HG02798 (cell line): ENCODE measurements at regions not wholly inside any gene's neighbourhood (a gene's known extent, or its start where the extent isn't known, plus 50 kb on each side); places are given as distances from the start of the nearest gene placed in this dataset.
A peak's percentile ranks its signal among the peaks of the same experiment; 100 is the strongest.

Experiments used
- ATAC-seq: cut with Tn5 transposase; IDR thresholded peaks from one replicate; pipeline ENCODE4 v1.9.1; 2021; ENCODE audit warnings: mild to moderate bottlenecking; ENCODE audit not compliant: unreplicated experiment, poor library complexity

DNA sequence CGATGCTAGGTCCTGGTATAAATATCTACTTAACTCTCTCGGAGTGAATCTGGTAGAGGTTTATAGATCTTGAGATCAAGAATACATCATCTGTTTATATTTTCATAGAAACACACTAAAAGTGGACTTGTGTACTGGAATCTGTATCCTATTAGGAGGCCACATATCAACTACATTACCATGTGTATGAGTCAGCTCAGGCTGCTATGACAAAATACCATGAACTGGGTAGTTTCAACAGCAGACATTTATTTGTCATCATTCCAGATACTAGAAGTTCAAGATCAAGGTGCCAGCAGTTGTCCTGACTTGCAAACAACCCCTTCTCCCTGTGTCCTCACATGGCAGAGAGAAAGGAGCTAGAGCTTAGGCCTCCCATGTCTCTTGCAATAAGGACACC lies 113.9 kb upstream of the PFKP start:
- ATAC-seq = no peak

DNA sequence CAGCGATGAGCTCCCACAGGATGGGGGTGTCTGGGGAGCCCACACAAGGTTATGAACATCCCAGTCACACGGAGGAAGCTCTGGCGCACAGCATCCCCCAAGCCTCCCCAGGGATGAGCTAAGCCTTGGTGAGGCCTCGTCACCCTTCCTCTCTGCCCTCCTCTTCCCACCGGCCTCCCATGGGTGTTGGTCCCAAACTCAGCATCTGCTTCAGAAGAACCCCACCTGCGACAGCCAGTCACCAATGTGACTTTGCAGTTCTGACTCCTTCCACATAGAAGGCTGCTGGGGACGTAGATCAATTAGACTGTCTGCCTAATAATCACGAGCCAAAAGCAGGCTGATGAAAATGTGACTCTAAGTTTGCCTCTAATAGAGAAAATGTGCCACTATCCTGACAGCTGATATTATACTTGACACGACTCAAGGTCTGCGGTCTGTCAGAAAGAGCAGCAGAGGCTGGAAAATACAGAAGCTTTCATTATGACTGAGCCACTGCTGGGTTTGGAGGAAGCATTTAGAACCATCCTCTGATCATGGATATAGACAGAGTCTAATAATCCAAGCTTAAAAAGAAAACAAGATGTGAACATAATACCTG lies 116.0 kb upstream of the PFKP start:
- ATAC-seq = no peak

DNA sequence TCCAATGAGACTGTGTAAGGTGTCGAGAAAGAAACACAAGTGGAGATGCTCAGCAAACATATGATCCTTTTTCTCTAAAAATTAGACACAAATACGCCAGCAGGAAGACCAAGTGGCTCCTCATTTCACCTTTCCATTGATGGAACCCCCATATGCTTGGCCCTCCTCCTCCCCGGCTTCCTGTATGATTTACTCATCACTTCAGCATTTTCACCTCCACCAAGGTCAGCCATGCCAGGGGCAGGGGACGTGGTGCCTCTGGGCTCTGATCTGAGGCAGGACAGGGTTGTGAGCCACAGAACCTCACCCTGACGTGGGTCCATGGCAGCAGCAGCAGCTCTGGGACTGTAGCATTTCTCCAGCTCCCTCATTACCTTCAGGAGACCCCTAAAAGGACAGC lies 116.8 kb upstream of the PFKP start:
- ATAC-seq = no peak

DNA sequence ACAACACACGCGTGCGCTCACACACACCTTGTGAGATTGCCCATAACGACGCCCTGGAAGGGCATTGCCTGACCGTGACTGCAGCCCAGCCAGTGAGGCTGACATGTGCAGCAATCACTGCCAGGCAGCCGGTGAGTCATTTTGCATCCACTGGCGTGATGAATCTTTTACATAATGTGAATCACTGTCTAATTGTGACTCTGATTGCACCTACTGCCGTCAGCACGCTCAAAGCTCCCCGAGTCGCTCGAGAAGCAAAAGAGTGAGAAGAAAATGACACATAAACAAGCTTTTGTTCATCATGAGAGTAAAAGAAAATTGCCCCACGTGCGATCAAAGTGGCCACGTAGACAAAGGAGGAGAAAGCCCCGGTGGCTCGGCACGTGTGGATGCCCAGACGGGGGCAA lies 117.4 kb upstream of the PFKP start:
- peak; percentile 60 for ATAC-seq

DNA sequence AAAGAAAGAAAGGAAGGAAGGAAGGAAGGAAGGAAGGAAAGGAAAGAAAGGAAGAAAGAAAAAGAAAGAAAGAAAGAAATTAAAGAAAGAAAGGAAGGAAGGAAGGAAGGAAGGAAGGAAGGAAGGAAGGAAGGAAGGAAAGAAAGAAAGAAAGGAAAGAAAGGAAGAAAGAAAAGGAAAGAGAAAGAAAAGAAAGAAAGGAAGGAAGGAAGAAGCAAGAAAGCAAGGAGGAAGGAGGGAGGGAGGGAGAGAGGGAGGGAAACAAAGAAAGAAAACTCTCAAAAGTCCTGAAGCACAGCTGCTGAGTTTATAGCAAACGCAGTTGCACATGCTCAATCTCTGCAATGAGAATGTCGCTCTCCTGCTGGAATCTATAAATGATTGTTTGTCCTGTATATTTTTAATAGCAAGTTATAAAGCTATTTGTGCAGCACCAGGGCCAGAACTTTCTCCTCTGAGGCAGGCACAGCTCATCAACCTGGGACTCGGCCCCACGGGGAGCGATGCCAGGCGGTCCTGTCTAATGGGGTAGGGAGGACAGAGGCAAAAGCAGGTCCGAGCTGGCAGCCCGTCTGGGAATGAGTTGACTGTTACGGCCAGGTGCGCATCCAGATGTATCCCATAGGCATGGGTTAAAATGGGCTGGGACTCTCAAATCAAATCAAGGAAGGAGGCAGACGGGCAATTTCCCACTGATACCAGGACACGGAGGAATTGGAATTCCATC lies 118.0 kb upstream of the PFKP start:
- ATAC-seq = no peak

DNA sequence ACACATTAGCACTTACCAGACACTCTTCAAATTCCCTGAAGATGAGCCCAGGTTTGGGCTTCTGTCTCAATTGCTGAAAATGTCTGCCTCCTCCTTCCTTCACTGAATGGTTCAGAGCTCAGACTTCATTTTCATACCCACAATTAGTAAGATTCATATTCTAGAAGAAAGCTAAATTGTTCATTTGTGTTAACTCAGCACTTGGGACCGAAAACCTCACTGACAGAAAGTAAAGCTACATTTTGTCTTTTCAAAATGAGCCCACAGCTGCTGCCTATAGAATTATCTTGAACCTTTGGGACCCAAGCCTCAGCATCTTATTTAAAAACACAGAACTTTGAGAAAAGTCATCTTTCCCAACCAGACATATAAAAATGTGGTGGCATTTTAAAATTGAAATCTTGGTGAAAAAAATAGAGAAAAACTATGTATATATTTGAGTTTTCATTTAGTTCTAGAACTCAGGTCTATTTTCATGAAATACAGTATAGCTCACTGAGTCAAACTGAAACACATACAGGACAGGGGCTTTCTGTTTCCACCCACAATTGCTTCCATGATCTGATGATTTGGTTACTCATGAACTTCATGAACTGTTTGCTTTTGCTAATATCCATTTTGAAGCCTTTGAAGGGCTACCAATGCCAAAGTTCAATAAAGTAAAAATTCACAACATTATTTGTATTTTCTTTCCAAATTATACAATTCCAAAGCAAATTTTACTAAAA lies 119.1 kb upstream of the PFKP start:
- peak; percentile 80 for ATAC-seq

DNA sequence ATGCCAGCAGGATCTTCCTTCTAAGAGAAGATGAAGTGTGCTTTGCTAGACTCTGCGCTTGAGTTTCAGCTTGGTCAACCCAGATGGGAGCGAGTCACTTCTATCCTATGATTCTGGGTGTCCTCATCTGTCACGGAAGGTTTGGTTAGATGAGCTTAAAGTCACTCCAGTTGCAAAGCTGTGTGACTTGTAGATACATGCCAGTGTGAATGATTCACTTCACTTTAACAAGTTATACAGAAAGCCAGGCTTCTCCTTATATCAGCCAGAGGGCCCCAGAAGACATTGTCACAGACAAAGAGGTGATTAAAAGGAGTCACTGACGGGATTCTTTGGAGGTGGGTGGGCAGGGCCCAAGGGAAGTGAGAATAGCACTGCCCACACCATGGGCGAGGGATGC lies 122.6 kb upstream of the PFKP start:
- ATAC-seq = no peak

DNA sequence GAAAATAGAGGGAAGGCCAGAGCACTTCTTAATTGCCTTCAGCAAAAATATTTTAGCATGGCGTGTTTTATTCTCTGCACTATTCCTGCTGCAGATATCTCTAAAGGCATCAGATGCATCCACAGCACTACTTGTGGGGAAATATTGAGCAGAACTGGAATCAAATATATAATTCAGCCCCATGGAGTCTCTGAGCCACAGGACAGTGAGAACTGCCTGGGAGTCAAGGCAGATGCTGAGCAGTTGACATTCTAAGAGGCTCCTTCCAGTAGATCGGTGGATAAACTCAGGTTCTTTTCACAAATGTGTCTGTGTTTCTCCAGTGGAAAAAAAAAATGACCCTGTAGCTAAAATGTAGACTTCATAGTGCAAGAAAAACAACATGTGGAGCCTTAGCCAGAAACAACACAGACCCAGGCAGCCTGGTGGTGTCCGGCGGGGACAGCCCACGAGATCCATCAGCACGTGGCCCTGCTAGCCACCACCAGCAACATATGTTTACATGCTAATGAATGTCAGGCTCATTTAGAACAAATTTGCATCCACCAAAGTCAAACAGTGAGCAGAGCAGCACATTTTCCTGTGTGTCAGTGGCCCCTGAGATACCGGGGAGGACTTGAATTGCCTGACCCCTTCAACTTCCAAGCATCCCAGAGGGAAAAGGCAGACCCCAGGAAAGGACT lies 123.3 kb upstream of the PFKP start:
- ATAC-seq = no peak

DNA sequence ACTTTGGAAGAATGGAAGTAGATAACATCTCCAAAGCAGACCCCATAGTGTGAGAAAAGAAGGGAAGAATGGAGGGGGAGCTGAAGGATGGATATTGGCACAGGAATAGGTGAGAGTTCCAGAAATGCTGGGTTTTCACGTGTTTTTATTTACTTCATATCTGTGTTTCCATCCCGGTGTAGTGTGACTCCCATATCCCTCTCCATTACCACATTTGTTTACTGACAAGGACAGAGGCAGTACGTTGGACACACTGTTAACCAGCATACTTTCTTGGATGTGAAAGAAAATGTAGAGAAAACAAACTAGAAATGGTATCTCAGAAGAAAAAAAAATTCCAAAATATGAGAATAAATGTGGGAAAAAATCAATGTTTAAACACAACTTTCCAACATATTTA lies 124.4 kb upstream of the PFKP start:
- no peak for ATAC-seq

DNA sequence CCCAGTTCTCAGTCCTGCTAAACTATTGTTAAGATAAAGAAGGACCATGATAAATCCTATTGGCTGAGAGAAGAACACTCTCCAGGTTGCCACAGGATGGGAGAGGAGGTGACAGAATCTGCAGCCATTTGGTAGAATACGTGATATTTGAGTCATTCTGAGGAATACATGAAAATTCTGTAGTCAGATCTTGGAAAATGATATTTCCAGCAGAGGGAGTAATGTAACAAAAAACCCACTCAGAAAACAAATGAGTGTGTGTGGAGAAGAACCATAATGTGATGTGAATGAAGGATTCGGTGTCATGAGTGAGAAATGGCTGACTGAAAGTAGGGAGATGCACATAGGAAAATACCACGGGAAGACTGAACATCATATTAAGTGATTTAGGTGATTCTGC lies 128.5 kb upstream of the PFKP start:
- ATAC-seq = no peak

DNA sequence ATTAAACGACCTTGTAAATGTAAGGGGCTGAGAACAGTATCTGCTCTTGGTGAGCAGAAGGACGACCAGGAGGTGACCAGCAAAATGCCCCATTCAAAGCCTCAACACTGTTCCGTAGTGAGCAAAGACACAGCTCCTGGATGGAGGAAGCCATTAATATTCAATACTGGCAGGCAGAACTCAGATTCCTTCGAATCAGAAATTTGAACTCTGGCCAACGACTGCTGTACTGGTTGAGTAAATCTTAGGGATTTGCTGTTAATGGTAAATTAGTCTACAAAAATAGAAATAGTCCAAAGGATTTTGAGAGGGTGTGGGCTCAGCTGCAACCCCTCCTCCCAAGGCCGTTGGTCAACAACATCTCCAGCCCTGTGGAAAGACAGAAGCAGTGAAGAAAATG lies 130.5 kb upstream of the PFKP start:
- ATAC-seq = no peak

DNA sequence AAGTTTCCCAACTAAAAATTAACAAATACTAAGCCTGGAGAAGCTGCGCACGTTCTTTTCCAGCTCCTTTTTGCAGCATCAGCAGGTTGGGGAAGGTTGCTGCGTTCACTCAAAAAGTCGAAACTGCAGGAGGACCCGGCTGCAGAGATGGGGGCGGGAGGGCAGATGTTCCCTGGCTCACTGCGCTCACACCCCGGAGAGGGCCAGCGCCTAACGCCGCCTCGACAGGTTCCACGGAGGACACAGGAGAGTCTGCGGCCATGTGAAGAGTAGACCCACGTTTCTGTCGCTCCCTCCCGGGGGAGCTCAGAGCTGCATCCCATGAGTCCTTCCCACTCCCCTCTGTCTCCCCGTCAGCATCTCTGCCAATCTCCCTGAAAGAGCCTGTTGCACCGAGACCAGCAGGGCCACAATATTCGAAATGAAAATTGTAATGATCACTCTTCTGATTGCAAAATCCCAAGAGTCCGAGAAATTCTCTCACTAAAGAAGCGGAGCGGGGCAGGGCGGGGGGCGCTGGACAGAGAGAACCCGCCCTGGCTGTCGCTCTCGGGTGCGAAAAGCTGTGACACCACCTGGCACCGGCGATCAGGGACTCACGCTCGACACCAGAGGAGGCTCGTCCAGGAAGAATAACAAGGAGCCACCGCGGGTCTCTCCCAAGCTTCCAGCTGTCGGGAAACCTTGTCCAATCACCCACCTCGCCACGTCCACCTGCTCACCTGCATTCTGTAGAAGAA lies 131.5 kb upstream of the PFKP start:
- no peak for ATAC-seq

DNA sequence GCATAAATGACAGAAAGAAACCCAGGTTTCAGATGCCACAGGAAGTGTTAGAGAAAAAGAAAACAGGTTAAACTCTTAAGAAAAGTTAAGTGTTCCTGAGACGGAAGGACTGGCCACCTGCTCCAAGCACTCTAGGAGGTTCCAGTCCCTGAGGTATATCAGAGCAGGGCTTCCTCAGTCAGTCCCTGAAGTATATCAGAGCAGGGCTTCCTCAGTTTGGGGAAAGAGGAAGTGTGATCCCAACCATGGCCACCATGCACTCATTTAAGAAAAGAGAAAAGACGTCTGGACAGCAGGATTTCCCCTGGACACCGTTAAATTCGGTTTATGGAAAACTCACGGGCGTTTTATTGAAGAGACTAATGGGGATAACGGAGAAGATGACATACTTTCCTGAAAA lies 133.4 kb upstream of the PFKP start:
- ATAC-seq = no peak

DNA sequence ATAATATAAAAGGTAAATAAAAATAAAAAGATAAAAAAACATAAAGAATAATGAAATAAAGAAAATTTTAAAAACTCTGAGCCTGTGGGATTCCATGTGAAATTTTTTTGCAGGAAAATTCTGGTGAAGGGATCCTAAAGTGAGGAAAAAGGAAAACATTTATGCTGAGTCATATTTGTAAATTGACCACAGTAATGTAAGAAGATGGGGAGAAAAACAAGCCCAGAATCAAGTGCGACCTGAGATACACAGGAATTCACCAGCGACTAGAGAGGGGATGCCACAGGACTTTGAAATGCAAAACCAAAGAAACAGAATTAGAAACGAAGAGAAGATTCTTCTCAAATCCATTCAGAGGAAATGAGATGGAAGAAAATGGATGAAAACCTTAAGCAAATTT lies 133.8 kb upstream of the PFKP start:
- no peak for ATAC-seq

DNA sequence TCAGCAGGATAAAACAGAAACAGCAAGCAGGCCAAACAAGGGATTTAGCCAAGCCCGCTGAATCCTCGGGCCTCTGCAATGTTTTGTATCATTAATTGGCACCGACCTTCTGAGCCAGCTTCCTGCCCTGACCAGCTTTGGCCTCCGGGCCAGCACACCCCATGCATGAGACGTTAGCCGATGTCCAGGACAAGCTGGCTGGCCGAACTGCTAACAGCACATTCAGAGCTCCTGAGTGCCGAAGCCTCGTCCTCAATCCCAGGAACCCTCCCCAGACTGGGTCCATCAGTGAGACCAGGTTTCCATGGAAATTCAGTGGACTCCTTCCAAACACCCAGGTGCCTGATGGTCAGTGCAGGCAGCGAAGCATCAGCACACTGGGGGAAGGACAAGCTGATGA lies 134.3 kb upstream of the PFKP start:
- no peak for ATAC-seq

DNA sequence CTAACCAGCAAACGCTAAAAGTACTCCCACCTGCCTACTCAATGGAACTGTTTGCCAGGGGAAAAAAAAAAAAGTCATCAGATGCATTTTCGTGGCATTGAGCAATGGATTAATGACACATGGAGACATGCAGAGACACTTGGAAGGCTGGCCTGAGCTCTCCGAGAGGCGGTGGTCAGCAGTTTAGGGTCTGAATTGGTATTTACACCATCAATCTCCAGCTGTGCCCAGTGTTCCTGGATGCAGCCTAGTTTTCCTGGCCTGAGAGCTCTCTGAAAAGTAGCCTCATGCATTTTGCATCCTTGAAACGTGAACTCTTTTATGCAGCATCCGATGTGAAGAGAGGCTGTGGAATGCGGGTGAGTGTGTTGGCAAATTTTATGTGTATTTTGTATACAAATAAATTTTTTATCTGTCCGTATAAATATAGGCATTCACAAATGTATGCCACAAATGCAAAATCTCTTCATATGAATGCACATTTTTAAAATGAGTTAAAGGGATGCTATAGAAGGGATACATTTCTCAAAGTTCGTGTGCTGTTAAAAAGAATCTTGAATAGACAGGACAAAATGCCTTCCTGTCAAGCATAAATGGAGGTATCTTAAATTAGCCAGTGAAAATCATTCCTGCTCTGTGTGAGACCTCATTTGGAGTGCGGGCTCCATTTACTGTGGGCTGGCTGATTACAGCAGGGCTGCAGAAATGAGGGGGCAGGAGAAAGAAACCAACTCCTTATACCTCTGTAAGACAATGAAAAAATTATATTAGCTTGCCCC lies 137.7 kb upstream of the PFKP start:
- no peak for ATAC-seq

DNA sequence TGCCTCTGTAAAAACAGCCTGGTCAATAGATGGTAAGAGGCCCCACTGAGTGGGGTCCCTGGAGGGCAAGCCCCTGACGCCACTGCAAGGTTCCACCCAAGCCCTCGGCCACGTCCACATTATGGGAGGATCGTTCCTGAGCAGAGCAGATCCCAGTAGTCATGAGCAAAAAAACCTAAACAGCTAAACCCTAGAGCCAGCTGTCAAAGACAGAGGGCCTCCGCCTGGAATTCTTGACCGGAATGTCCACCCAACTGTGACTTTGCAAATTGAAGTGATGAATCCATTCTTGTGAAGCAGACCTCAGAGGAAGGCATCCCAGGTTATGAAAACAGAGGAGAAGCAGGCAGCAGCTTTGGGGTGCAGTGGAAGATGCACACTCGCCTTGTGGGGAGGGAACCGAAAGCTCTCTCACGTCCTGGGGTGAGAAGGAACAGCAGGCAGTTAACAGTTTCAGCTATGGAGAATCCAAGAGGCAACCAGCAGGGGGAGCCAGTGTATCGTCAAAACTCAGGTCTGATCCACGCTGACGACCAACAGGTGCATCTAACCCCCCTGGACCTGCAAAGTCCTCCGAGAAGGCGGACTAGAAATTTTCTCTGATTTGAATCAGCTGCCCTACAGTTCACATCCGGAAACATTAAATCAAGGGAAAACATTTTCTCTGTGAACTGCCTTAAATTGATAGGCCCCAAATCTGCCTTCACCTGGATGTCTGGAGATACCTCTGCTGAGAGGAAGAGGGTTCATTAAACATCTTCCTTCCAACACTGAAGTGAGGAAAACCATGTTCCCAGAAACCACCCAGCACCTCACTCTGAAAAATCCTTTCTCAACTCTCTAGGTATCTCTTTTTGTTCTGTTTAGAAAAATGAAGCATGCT lies 139.1 kb upstream of the PFKP start:
- ATAC-seq = peak; percentile 89

DNA sequence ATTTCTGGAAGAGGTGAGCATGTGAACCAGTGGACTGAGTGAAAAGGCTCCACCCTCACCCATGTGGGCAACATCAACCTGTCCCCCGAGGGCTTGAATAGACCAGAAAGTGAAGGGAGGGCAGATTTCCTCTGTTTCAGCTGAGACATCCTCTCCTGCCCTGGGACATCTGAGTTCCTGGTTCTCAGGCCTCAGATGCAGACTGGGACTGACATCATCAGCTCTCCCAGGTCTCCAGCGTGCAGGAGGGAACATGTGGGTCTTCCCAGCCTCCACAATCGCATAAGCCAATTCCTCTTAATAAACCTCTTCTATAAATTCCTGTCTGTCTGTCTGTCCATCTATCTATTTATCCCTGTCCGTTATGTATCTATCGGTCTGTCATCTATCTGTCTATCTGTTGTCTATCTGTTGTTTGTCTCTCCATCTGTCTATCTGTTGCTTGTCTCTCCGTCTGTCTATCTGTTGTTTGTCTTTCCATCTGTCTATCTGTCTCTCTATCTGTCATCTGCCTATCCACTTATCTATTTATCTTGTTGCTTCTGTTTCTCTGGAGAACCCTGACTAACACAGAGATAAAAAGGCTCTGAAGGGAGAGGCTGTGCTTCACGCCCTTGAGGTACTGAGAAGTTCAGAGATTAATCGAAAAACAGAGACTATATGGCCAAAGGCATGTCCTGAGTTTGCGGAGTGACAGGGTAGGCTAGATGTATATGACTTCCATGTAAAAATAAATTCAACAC lies 140.3 kb upstream of the PFKP start:
- ATAC-seq = no peak
